HEK293 (cell line): ENCODE measurements at regions not wholly inside any gene's neighbourhood (a gene's known extent, or its start where the extent isn't known, plus 50 kb on each side); places are given as distances from the start of the nearest gene placed in this dataset.

Experiments used
- CTCF ChIA-PET: fragments of 350-600 bp; formaldehyde crosslinking; extraction: SDS; loops from one replicate; lab custom pipeline; 2021; ENCODE audit warnings: antibody characterized with exemption; lab: Yijun Ruan, JAX
- POLR2A ChIA-PET: fragments of 300-600 bp; formaldehyde crosslinking; extraction: SDS; loops from one replicate; lab custom pipeline; 2020; ENCODE audit warnings: antibody characterized with exemption, inconsistent platforms; lab: Yijun Ruan, JAX
- H3K27ac ChIP-seq: fragments of 200-500 bp; sonication (Bioruptor generic); 2 replicates; pipeline ENCODE4 v1.5.1; 2014; ENCODE audit warnings: low read depth, low read length, control low read depth, inconsistent platforms; ENCODE audit errors: extremely low read depth
- H3K36me3 ChIP-seq, 2 experiments: fragments of 200-500 bp in 1 of 2; sonication (Bioruptor generic) in 1 of 2; 1 replicate in 1 of 2; 2 replicates in 1 of 2; pipeline ENCODE4 v1.5.1; 2014 to 2017; ENCODE audit warnings: inconsistent platforms in 2 of 2, low read length in 2 of 2; ENCODE audit not compliant: control insufficient read depth in 2 of 2, insufficient read depth in 1 of 2
- H3K4me1 ChIP-seq: fragments of 200-500 bp; sonication (Bioruptor generic); 2 replicates; pipeline ENCODE4 v1.5.1; 2014; ENCODE audit warnings: mild to moderate bottlenecking, low read length, inconsistent platforms; ENCODE audit not compliant: control insufficient read depth, insufficient read depth
- H3K4me3 ChIP-seq: 2 replicates; pipeline ENCODE4 v1.5.1; 2011; ENCODE audit warnings: low read depth, mild to moderate bottlenecking, control low read depth, low read length, moderate library complexity
- H3K9me3 ChIP-seq: fragments of 200-500 bp; sonication (Bioruptor generic); 2 replicates; pipeline ENCODE4 v1.5.1; 2014; ENCODE audit warnings: low read depth, low read length, inconsistent platforms; ENCODE audit not compliant: control insufficient read depth, insufficient read depth
- BCL11A ChIP-seq: fragments of 450-650 bp; formaldehyde crosslinking; IDR thresholded peaks from 2 replicates; pipeline ENCODE4 v1.5.1; 2016; ENCODE audit warnings: low read depth, missing biosample characterization, missing genetic modification characterization
- BCL11B ChIP-seq: fragments of 450-650 bp; formaldehyde crosslinking; IDR thresholded peaks from 2 replicates; pipeline ENCODE4 v1.5.1; 2016; ENCODE audit warnings: low read depth, missing biosample characterization, missing genetic modification characterization
- GLIS2 ChIP-seq: fragments of 450-650 bp; formaldehyde crosslinking; IDR thresholded peaks from 2 replicates; pipeline ENCODE4 v1.5.1; 2016; ENCODE audit warnings: missing biosample characterization, missing genetic modification characterization
- HOXA7 ChIP-seq: sonication (generic); formaldehyde crosslinking; IDR thresholded peaks from 2 replicates; pipeline ENCODE4 v1.8.1; 2022; ENCODE audit warnings: missing genetic modification reagents, borderline replicate concordance
- SETDB1 ChIP-seq: IDR thresholded peaks from one replicate; pipeline ENCODE4 v1.6.1; 2017; ENCODE audit warnings: mild to moderate bottlenecking, low read length, moderate library complexity, mixed read lengths; ENCODE audit not compliant: insufficient read length
- ZFHX2 ChIP-seq: fragments of 450-650 bp; formaldehyde crosslinking; conservative IDR thresholded peaks from 2 replicates; pipeline ENCODE4 v1.5.1; 2016; ENCODE audit warnings: missing biosample characterization, missing genetic modification characterization
- ZNF140 ChIP-seq: fragments of 450-650 bp; formaldehyde crosslinking; IDR thresholded peaks from 2 replicates; pipeline ENCODE4 v1.5.1; 2016; ENCODE audit warnings: missing biosample characterization, missing genetic modification characterization
- ZNF155 ChIP-seq: fragments of 450-650 bp; formaldehyde crosslinking; IDR thresholded peaks from 2 replicates; pipeline ENCODE4 v1.5.1; 2016; ENCODE audit warnings: missing biosample characterization, missing genetic modification characterization
- ZNF19 ChIP-seq: fragments of 450-650 bp; formaldehyde crosslinking; IDR thresholded peaks from 2 replicates; pipeline ENCODE4; 2016; ENCODE audit warnings: missing biosample characterization, missing genetic modification characterization, low read depth
- ZNF473 ChIP-seq: fragments of 450-650 bp; formaldehyde crosslinking; IDR thresholded peaks from 2 replicates; pipeline ENCODE4 v1.5.1; 2017; ENCODE audit warnings: missing biosample characterization, missing genetic modification characterization
- ZNF548 ChIP-seq: fragments of 450-650 bp; formaldehyde crosslinking; IDR thresholded peaks from 2 replicates; pipeline ENCODE4 v1.5.1; 2016; ENCODE audit warnings: missing biosample characterization, missing genetic modification characterization
- ZNF654 ChIP-seq: fragments of 450-650 bp; formaldehyde crosslinking; IDR thresholded peaks from 2 replicates; pipeline ENCODE4 v1.5.1; 2016; ENCODE audit warnings: low read depth, missing biosample characterization, missing genetic modification characterization
- ZNF776 ChIP-seq: fragments of 450-650 bp; formaldehyde crosslinking; IDR thresholded peaks from 2 replicates; pipeline ENCODE4 v1.5.0; 2017; ENCODE audit warnings: missing biosample characterization, missing genetic modification characterization, borderline replicate concordance
- ZNF830 ChIP-seq: fragments of 450-650 bp; IDR thresholded peaks from 2 replicates; pipeline ENCODE4 v1.5.0; 2018; ENCODE audit warnings: missing biosample characterization, missing genetic modification characterization, low read depth, mild to moderate bottlenecking, moderate library complexity
- TF ChIP-seq, protein P1 (sequence below): fragments of 450-650 bp; formaldehyde crosslinking; IDR thresholded peaks from 2 replicates; pipeline ENCODE4 v1.5.1; 2016; ENCODE audit warnings: missing biosample characterization, missing genetic modification characterization, borderline replicate concordance
- TF ChIP-seq, protein P2 (sequence below): fragments of 450-650 bp; formaldehyde crosslinking; optimal IDR thresholded peaks from 2 replicates; pipeline ENCODE3; 2016; ENCODE audit warnings: missing biosample characterization, mild to moderate bottlenecking, missing genetic modification characterization
- TF ChIP-seq, protein P3 (sequence below): fragments of 450-650 bp; formaldehyde crosslinking; IDR thresholded peaks from 2 replicates; pipeline ENCODE4 v1.5.1; 2016; ENCODE audit warnings: missing biosample characterization, missing genetic modification characterization, low read depth
- TF ChIP-seq, protein P4 (sequence below): fragments of 450-650 bp; formaldehyde crosslinking; IDR thresholded peaks from 2 replicates; pipeline ENCODE4 v1.5.1; 2017; ENCODE audit warnings: missing biosample characterization, mild to moderate bottlenecking, missing genetic modification characterization, moderate library complexity
- TF ChIP-seq, protein P5 (sequence below): fragments of 450-650 bp; formaldehyde crosslinking; IDR thresholded peaks from 2 replicates; pipeline ENCODE4 v1.5.0; 2017; ENCODE audit warnings: missing biosample characterization, missing genetic modification characterization, borderline replicate concordance

DNA sequence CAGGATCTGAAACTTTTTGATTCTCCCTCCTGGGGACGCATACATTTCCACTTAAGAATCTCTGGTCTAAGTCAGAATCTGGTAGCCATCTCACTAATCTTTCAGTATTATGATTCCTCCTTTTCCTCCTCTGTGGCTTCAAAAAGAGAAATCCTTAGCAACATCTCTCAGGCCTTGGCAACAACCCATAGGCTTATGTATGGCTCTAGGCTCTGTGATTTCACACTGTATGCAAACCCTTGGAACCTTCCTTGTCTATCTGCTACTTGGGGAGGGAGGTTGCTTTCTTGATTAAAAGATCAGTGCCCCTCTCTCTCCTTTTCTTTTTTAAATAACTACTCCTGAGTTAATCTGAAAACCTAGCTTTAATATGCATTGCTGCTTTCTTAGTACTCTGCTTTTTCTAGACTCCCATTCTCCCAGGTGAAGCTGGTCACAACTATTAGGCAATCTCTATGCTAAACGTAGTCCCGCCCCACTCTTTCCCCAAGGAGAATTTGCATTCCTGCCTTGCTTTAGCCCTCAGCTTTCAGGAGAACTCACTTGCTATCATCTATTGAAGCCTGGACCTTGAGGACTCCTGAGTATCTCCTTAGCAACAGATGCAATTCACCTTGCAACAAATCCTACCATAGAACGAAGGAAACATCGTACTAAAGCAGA, 72.2 kb upstream of the L3MBTL4 start:
- ChIA-PET POLR2A (no interaction called here), CTCF (interaction anchor here (0.8 to 1.6 kb wide), 4 partner anchors 9 to 1055 kb away, joined by 3 to 4 read pairs (median 3); no protein-coding TSS in a partner anchor)
- H3K4me3 ChIP-seq: no peak overlapping the region
- no peak overlapping the region for H3K27ac ChIP-seq
- 0 out of 2 replicates have a peak, but pooled peaks cover 2% of the 10 kb centered on the region for H3K4me1 ChIP-seq
- no peaks in the 10 kb centered on the region for H3K36me3 ChIP-seq
- TF ChIP-seq, protein P1, sequence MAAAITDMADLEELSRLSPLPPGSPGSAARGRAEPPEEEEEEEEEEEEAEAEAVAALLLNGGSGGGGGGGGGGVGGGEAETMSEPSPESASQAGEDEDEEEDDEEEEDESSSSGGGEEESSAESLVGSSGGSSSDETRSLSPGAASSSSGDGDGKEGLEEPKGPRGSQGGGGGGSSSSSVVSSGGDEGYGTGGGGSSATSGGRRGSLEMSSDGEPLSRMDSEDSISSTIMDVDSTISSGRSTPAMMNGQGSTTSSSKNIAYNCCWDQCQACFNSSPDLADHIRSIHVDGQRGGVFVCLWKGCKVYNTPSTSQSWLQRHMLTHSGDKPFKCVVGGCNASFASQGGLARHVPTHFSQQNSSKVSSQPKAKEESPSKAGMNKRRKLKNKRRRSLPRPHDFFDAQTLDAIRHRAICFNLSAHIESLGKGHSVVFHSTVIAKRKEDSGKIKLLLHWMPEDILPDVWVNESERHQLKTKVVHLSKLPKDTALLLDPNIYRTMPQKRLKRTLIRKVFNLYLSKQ (tag by site-specific recombination): no peak
- TF ChIP-seq, protein P2, sequence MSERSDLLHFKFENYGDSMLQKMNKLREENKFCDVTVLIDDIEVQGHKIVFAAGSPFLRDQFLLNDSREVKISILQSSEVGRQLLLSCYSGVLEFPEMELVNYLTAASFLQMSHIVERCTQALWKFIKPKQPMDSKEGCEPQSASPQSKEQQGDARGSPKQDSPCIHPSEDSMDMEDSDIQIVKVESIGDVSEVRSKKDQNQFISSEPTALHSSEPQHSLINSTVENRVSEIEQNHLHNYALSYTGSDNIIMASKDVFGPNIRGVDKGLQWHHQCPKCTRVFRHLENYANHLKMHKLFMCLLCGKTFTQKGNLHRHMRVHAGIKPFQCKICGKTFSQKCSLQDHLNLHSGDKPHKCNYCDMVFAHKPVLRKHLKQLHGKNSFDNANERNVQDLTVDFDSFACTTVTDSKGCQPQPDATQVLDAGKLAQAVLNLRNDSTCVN (tag by site-specific recombination): no peak
- TF ChIP-seq HOXA7 (CRISPR knock-in tag) (no peak), ZNF140 (tag by site-specific recombination) (no peak), ZNF654 (tag by site-specific recombination) (no peak), SETDB1 (no peak), ZNF19 (tag by site-specific recombination) (no peak), BCL11B (no peak)
- no peaks in the 10 kb centered on the region for H3K9me3 ChIP-seq

DNA sequence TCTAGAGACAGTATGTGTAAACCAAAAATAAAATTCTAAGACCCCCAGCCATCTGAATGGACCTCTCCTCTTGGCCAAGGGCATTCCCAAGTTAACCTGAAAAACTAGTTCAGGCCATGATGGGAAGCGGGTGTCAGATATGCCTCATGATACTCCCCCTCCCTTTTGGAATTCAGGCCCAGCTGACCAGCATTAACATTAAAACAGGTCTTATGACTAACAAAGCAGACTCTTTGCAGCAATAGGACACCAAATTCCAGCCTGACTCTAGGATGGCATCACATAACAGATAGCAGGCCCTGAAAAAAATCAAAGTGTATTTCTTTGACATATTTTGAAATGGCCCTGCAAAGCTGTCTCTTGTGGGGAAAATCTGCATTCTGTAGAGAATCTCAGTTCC, 73.3 kb upstream of the L3MBTL4 start:
- Histone ChIP-seq H3K27ac (no peak overlapping the region), H3K4me1 (no peaks in the 10 kb centered on the region), H3K4me3 (no peak overlapping the region), H3K9me3 (no peaks in the 10 kb centered on the region), H3K36me3 (no peaks in the 10 kb centered on the region)
- TF ChIP-seq, protein P3, sequence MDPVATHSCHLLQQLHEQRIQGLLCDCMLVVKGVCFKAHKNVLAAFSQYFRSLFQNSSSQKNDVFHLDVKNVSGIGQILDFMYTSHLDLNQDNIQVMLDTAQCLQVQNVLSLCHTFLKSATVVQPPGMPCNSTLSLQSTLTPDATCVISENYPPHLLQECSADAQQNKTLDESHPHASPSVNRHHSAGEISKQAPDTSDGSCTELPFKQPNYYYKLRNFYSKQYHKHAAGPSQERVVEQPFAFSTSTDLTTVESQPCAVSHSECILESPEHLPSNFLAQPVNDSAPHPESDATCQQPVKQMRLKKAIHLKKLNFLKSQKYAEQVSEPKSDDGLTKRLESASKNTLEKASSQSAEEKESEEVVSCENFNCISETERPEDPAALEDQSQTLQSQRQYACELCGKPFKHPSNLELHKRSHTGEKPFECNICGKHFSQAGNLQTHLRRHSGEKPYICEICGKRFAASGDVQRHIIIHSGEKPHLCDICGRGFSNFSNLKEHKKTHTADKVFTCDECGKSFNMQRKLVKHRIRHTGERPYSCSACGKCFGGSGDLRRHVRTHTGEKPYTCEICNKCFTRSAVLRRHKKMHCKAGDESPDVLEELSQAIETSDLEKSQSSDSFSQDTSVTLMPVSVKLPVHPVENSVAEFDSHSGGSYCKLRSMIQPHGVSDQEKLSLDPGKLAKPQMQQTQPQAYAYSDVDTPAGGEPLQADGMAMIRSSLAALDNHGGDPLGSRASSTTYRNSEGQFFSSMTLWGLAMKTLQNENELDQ (tag by site-specific recombination): no peak
- TF ChIP-seq BCL11A (tag by site-specific recombination) (no peak), ZNF548 (no peak), GLIS2 (tag by site-specific recombination) (no peak)
- TF ChIP-seq, protein P4, sequence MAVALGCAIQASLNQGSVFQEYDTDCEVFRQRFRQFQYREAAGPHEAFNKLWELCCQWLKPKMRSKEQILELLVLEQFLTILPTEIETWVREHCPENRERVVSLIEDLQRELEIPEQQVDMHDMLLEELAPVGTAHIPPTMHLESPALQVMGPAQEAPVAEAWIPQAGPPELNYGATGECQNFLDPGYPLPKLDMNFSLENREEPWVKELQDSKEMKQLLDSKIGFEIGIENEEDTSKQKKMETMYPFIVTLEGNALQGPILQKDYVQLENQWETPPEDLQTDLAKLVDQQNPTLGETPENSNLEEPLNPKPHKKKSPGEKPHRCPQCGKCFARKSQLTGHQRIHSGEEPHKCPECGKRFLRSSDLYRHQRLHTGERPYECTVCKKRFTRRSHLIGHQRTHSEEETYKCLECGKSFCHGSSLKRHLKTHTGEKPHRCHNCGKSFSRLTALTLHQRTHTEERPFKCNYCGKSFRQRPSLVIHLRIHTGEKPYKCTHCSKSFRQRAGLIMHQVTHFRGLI (tag by site-specific recombination): no peak
- CTCF ChIA-PET: interaction anchor here (1.2 kb wide), 1 partner anchor 8 kb away, joined by 3 read pairs; no protein-coding TSS in a partner anchor
- POLR2A ChIA-PET: no interaction called here

DNA sequence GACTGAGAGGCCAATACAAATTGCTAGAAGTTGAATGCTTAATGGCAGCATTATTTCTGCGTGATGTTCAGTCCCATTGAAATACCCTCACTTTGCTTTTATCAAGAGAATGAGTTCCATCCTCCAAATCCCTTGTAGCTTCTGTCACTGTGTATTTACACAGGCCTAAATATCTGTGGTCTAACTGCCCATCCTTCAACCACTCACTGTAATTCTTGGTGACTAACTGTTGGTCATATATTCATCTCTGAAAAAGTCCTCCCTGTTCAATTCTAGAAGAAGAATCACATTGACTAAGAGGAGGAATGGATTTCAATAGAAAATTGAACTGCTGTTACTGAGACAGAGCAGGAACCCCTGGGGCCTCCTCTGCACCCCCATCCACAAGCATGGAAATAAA, 74.2 kb upstream of the L3MBTL4 start:
- CTCF ChIA-PET: no interaction called here
- no peak overlapping the region for H3K27ac ChIP-seq
- TF ChIP-seq, protein P5, sequence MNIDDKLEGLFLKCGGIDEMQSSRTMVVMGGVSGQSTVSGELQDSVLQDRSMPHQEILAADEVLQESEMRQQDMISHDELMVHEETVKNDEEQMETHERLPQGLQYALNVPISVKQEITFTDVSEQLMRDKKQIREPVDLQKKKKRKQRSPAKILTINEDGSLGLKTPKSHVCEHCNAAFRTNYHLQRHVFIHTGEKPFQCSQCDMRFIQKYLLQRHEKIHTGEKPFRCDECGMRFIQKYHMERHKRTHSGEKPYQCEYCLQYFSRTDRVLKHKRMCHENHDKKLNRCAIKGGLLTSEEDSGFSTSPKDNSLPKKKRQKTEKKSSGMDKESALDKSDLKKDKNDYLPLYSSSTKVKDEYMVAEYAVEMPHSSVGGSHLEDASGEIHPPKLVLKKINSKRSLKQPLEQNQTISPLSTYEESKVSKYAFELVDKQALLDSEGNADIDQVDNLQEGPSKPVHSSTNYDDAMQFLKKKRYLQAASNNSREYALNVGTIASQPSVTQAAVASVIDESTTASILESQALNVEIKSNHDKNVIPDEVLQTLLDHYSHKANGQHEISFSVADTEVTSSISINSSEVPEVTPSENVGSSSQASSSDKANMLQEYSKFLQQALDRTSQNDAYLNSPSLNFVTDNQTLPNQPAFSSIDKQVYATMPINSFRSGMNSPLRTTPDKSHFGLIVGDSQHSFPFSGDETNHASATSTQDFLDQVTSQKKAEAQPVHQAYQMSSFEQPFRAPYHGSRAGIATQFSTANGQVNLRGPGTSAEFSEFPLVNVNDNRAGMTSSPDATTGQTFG (tag by site-specific recombination): no peak
- TF ChIP-seq ZNF473 (tag by site-specific recombination): no peak
- no peak for TF ChIP-seq ZFHX2 (tag by site-specific recombination)
- no peak for TF ChIP-seq ZNF155 (tag by site-specific recombination)
- TF ChIP-seq ZNF776 (tag by site-specific recombination): no peak
- TF ChIP-seq ZNF830: no peak

More for the DNA sequence above, 74.2 kb upstream of the L3MBTL4 start:
- no peaks in the 10 kb centered on the region for H3K36me3 ChIP-seq
- POLR2A ChIA-PET: no interaction called here
- no peaks in the 10 kb centered on the region for H3K9me3 ChIP-seq
- no peaks in the 10 kb centered on the region for H3K4me1 ChIP-seq
- no peak overlapping the region for H3K4me3 ChIP-seq
